DMS 273 treated with DMSO at 0.1 percent for 48 hours (cell line): ENCODE measurements at regions not wholly inside any gene's neighbourhood (a gene's known extent, or its start where the extent isn't known, plus 50 kb on each side); places are given as distances from the start of the nearest gene placed in this dataset.
"Not testable (repeated sequence)": the region's sequence is repeated elsewhere in the genome, so short reads cannot be mapped to it uniquely, and the experiment has no call there.

ENCODE experiments used
- DNase-seq: peaks from one replicate; lab custom pipeline; 2025; lab: John Stamatoyannopoulos, UW

- DNase-seq = no peak
Observed at GRCh38 chr4:81816031-81816761, 344.5 kb upstream of the RASGEF1B start.

DNA sequence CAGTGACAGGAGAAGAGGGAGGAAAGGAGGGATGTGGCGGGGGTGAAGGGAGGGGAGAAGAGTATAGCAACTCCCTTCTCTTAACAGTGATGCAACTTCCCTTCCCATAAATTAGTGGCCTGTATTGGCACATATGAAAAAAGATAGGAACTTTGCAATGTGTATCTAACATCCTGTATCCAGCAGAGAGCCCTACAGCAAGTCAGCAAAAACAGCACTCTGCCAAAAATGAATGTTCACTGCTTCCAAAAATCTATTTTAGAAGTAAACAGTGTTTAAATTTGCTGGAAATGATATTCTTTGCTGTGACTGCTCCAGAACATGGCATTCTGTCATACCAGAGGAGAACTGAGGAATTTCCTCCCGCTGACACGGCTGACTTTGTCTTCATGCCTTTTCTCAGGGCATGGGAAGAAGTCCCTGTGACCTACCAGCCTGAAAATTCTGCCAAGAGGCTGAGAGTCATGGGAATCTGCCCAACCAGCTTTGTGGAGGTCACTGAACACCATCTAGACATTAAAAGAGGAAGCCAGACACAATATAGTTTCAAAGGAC, 343.4 kb upstream of the RASGEF1B start:
- DNase-seq = no peak

- no peak for DNase-seq
Observed at GRCh38 chr4:81811562-81812293, 340.0 kb upstream of the RASGEF1B start.

DNA sequence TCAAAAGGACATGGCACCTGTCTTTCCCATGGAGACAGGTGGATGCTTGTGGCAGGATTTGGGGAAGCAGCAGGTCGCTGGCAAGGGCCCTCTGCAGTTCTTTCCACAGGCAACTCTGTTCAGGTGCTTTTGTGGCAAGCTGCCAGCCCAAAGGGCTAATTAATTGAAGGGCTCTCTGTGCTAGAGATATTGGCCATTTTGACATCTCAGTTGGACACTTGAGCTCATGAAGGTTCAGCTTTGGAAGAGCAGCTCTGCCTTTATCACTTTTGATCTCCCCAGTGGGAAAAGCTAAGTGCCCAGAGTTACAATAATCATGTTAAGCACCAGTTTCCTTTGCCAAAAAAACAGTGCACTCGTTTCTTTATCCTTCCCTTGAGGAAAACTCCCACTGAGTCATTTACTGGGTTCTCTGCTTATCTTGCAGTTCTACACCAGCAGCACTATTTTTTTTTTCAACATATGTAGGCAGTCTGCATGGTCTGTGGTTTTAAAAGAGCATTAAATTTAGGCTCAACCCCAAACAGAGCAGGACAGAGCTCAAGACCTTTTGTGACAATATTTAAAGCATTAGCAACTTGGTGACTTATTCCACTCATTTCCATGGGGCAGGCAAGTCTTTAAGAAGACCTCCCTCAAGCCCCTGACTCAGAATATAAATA, 336.4 kb upstream of the RASGEF1B start:
- DNase-seq = peak; percentile 49

GRCh38 chr4:81807386-81807785, 335.7 kb upstream of the RASGEF1B start:
- DNase-seq = no peak

- DNase-seq = no peak
Observed at GRCh38 chr4:81806485-81806884, 334.8 kb upstream of the RASGEF1B start.

DNA sequence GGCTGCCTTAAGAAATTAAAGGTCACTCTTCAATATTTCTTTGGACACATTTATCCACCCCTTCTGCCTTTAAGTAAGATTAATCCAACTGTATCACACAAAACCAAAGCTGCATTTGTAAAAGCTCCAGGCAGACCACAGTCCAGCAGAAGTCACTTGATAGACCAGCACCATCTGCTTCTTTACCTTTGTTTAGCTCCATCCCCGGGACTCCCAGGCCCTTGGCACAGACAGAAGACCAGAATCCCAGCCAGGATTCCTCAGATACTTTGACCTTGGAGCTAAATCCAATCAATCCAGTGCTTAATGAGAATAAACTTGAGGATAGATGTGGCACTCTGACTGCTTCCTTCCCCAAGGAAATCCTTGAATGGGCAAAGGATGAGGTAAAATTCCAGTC, 333.1 kb upstream of the RASGEF1B start:
- DNase-seq = no peak

- DNase-seq = no peak
Observed at GRCh38 chr4:81802285-81802846, 330.7 kb upstream of the RASGEF1B start.

DNA sequence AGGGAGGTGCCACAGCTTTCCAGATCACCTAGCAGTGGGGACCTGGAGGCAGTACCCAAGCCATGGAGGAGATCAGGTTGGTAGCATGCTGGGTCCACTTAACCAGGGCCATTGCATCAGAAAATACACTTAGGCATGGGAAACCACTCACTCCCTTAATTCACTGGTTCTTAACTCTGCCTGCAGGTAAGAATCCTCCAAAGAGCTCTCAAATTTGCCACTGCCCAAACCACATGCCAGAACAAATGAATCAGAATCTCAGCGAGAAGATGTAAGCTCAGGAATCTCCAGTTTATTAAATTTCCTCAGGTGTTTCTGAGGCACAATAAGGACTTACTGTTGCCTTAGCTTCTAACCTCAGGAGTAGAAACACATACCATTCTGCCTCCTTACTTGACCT, 327.7 kb upstream of the RASGEF1B start:
- no peak for DNase-seq

- DNase-seq = no peak
Observed at GRCh38 chr4:81796790-81797528, 325.3 kb upstream of the RASGEF1B start.

- no peak for DNase-seq
Observed at GRCh38 chr4:81792521-81792920, 320.8 kb upstream of the RASGEF1B start.

- DNase-seq = no peak
Observed at GRCh38 chr4:81790477-81790876, 318.8 kb upstream of the RASGEF1B start.

DNA sequence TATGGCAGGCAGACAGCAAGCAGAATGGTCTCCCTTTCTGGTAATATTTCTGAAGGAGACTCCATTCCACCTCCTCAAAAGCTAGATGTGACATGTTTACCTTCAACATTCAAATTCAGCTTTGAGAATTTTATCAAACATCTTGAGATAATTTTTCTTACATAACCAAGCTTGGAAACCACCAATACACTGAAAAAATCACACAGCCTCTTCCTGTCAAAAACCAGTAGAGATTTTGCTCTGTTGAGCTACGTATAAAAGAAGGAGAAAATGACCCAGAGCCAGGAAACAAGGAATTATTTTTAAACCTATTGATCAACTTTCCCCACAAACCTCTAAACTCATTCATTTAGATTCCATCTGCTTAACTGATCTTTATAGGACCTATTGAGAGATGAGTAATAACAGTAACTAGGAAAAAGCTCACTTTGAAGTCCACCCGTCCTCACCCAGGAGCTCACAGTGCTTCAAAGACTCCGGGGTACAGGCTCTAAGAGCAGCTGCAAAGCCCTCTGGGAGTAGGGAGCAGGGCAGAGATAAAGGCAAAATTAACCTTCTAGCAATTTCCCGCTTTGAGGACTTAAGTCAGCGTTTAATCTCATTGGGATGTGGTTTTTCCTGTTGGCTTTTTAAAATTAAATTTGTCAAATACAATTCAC, 318.2 kb upstream of the RASGEF1B start:
- no peak for DNase-seq

DNA sequence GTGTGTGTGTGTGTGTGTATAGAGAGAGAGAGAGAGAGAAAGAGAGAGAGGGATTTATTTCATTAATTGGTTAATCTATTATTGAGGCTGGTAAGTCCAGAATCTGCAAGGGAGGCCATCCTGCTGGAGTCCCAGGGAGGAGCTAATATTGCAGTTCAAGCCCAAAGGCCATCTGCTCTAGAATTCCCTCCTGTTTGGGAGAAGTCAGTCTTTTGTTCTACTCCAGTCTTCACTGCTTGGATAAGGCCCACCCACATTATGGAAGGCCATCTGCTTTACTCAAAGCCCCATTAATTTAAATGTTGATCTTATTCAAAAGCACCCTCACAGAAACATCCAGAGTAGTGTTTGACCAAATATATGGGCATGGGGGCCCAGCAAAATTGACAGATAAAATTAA, 317.5 kb upstream of the RASGEF1B start:
- DNase-seq = peak; percentile 82

GRCh38 chr4:81786766-81787165, 315.1 kb upstream of the RASGEF1B start:
- DNase-seq = peak; percentile 4

- no peak for DNase-seq
Observed at GRCh38 chr4:81786063-81786763, 314.5 kb upstream of the RASGEF1B start.

- DNase-seq = no peak
Observed at GRCh38 chr4:81785338-81785737, 313.6 kb upstream of the RASGEF1B start.

GRCh38 chr4:81783558-81783957, 311.9 kb upstream of the RASGEF1B start:
- no peak for DNase-seq

GRCh38 chr4:81781799-81782198, 310.1 kb upstream of the RASGEF1B start:
- no peak for DNase-seq

DNA sequence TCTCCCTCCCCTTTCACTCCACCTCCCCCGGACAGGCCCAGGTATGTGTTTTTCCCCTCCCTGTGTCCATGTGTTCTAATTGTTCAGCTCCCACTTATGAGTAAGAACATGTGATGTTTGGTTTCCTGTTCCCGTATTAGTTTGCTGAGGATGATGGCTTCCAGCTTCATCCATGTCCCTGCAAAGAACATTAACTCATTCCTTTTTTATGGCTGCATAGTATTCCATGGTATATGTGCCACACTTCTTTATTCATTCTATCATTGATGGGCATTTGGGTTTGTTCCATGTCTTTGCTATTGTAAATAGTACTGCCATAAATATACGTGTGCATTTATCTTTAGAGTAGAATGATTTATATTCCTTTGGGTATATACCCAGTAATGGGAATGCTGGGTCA, 306.0 kb upstream of the RASGEF1B start:
- DNase-seq = not testable (repeated sequence)

DNA sequence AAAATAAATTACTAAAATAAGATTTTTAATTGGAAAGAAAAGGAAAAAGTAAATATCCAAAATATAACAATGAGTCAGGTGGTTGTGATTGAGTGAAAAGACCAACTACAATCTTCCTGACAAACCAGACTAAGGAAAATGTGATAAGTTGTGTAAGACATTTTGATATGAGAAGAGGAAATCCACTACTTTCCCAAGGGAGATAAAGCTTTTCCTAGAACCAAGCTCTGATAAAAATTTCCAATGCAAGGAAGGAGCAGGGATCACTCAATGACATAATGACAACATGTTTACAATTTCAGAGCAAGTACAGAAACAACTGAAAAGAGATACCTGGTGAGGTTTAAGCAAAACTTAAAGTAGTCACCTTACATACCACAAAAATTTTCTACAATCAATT, 305.1 kb upstream of the RASGEF1B start:
- DNase-seq = no peak
